Stimulated activated CD8-positive, alpha-beta memory T cell treated with anti-CD3 and anti-CD28 coated beads, Interleukin-15, amount 100 ng/mL, for 48 hours (primary cell): ENCODE measurements at regions not wholly inside any gene's neighbourhood (a gene's known extent, or its start where the extent isn't known, plus 50 kb on each side); places are given as distances from the start of the nearest gene placed in this dataset.

ENCODE experiments used
- DNase-seq, 2 donors: peaks; one replicate each; pipeline ENCODE4 v3.0.0-alpha.2; 2020; ENCODE audit warnings: low read depth in 2 of 2

- DNase-seq: no peak
These were observed 497.0 kb downstream of the FSCB start for GRCh38 chr14:44010071-44010470.

GRCh38 chr14:44009642-44010041 lies 497.4 kb downstream of the FSCB start:
- DNase-seq: no peak

GRCh38 chr14:43988989-43989388 lies 518.1 kb downstream of the FSCB start:
- no peak for DNase-seq

GRCh38 chr14:43983721-43984120 lies 523.4 kb downstream of the FSCB start:
- DNase-seq: no peak

GRCh38 chr14:43981135-43981768 lies 525.8 kb downstream of the FSCB start:
- DNase-seq: no peak

- DNase-seq: no peak
These were observed 550.3 kb downstream of the FSCB start for GRCh38 chr14:43956741-43957140.

- DNase-seq: no peak
These were observed 557.7 kb downstream of the FSCB start for GRCh38 chr14:43949400-43949799.

- DNase-seq: no peak
These were observed 567.2 kb downstream of the FSCB start for GRCh38 chr14:43939836-43940235.

- DNase-seq: no peak
These were observed 568.3 kb downstream of the FSCB start for GRCh38 chr14:43938588-43939281.

GRCh38 chr14:43937001-43937400 lies 570.1 kb downstream of the FSCB start:
- DNase-seq: no peak

GRCh38 chr14:43934102-43934501 lies 573.0 kb downstream of the FSCB start:
- DNase-seq: no peak

GRCh38 chr14:43914041-43914693 lies 592.9 kb downstream of the FSCB start:
- no peak for DNase-seq

- DNase-seq: no peak
These were observed 603.9 kb downstream of the FSCB start for GRCh38 chr14:43903209-43903608.

- no peak for DNase-seq
These were observed 605.0 kb downstream of the FSCB start for GRCh38 chr14:43901911-43902673.

GRCh38 chr14:43900173-43900655 lies 606.9 kb downstream of the FSCB start:
- DNase-seq: no peak

- DNase-seq: no peak
These were observed 608.4 kb downstream of the FSCB start for GRCh38 chr14:43898687-43899086.

GRCh38 chr14:43896044-43896443 lies 611.0 kb downstream of the FSCB start:
- no peak for DNase-seq

GRCh38 chr14:43894534-43894933 lies 612.5 kb downstream of the FSCB start:
- no peak for DNase-seq

GRCh38 chr14:43887523-43887922 lies 619.6 kb downstream of the FSCB start:
- no peak for DNase-seq

- no peak for DNase-seq
These were observed 629.6 kb downstream of the FSCB start for GRCh38 chr14:43877351-43877960.

GRCh38 chr14:43872752-43873655 lies 634.1 kb downstream of the FSCB start:
- DNase-seq: no peak
